Endometrium (tissue), 2 donors: ENCODE measurements at regions not wholly inside any gene's neighbourhood (a gene's known extent, or its start where the extent isn't known, plus 50 kb on each side); places are given as distances from the start of the nearest gene placed in this dataset.
A peak's percentile ranks its signal among the peaks of the same experiment; 100 is the strongest.

Experiments used
- FAIRE-seq: peaks from 2 replicates; lab custom pipeline; 2012; peaks lifted over from hg19 to GRCh38; lab: Jason Lieb, UNC
- donor health status: control.
- donor health status: control.

- no peak for FAIRE-seq
Observed at GRCh38 chr15:47244361-47244760, 472.9 kb upstream of the SEMA6D start.

DNA sequence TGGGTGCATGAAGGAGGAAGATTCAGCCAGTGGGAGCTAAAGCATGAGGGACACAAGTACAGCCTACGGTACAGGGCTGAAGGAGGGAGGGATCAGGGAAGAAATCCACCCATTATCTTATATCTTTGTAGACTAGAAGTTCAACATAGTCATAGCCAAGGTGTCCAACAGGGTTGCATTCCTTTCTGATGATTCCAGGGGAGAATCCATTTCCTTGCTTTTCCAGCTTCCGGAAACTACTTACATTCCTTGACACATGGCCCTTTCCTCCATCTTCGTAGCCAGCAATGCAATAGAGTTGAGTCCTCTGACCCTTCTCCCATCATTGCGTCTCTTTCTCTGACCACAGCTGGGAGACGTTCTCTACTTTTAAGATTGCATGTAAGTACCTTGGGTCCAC lies 471.0 kb upstream of the SEMA6D start:
- no peak for FAIRE-seq

DNA sequence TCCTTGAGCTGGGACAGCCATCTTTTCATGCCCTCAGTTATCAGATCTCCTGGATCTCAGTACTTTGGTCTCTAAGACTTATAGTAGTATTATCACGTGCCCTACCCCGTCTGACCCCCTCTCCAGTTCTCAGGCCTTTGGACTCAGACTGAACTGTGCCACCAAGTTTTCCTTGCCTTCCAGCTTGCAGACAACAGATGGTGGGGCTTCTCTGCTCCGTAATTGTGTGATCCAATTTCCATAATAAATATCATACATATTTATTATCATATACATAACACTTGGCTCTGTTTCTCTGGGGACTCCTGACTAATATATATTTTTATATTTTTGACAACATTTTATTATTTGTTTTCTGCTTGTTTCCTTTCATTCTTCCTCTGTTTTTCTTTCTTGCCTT lies 458.8 kb upstream of the SEMA6D start:
- FAIRE-seq = no peak

- FAIRE-seq = no peak
Observed at GRCh38 chr15:47265686-47266085, 451.6 kb upstream of the SEMA6D start.

DNA sequence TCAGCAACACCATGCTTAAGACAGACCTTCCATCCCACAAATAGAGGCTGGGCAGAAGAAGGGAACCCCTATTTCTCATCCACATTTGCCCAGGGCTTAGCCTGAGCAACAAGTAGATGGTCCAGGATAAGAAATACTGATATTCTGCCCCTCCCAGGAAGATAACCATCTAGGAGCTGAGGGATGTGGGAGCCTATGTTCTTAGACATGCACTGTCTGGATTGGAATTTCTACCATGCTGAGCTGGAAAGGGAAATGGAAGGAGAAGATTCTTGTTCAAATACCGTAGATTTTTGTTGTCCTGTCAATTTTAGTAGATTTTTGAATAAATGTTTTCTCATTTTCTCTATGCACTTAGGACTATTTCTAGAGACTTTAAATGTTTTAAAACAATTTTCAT lies 450.7 kb upstream of the SEMA6D start:
- no peak for FAIRE-seq

GRCh38 chr15:47273864-47274263 lies 443.4 kb upstream of the SEMA6D start:
- FAIRE-seq = no peak

DNA sequence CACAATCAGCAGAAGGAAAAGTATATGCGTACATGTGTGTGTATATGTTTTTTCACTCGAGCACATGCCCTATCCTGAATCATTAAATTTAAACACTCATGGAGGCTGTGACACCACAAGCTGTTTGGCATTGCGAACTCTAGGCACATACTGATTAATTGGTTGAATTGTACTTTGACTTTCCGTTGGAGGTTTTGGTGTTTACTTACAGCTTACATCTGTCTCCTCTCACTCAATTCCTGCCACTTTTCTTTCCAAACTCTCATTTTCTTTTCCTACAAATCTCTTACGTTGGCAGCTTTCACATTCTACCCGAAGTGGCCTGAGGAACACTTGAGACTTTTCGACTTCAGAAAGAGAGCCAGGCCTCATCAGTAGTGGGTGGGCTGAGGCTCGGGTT lies 434.1 kb upstream of the SEMA6D start:
- FAIRE-seq = no peak

DNA sequence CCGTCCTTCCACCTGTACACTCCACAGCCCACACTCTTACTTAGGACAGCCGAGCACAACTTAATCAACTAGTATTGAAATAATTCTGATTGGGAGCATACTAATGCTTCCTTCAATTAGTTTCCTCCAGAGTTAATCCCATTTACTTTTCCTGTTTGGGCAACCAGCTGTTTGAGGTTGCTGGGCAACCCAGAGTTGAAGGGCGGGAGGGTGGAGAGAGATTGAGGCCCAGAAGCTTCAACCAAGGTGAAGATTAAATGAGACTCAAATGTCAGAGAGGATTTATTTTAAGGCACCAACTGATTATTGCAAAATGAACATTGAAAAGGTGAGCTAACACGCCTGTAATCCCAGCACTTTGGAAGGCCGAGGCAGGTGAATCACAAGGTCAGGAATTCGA lies 428.5 kb upstream of the SEMA6D start:
- FAIRE-seq = no peak

DNA sequence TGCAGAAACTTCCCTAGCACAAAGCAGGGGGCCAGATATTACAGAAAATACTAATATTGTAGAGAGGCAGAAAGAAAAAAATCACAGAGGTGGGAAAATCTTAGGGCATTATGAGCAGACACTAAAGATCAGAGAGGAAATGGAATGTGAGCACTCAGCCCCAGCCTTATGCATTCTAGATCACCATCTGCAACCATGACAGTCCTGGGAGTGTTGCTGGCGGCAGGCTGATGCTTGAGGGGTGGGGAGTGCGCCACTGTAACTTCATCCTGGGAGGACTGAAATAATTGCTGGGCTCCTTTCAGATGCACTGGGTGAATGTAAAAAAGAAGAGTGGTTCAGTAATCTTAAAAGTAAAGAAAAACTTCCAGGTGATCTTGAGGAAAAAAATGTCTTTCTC lies 427.6 kb upstream of the SEMA6D start:
- FAIRE-seq = no peak

DNA sequence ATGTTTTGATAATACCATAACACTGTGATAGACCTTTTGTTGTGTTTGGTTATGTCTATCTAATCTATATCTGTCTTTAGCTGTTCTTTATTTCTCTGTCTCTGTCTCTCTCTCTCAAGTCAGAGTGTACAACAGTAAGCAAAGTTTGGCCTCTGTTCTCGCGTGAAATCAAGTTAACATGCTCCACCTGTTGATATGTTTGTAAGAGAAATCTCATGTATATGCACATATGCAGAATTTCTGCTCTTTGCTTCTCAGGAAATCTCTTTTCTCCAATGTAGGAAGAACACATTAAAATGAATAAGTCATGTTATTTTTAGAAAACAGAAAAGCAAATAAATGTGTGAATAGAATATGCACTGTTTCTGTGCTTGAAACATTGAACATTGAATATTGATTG lies 425.5 kb upstream of the SEMA6D start:
- no peak for FAIRE-seq

DNA sequence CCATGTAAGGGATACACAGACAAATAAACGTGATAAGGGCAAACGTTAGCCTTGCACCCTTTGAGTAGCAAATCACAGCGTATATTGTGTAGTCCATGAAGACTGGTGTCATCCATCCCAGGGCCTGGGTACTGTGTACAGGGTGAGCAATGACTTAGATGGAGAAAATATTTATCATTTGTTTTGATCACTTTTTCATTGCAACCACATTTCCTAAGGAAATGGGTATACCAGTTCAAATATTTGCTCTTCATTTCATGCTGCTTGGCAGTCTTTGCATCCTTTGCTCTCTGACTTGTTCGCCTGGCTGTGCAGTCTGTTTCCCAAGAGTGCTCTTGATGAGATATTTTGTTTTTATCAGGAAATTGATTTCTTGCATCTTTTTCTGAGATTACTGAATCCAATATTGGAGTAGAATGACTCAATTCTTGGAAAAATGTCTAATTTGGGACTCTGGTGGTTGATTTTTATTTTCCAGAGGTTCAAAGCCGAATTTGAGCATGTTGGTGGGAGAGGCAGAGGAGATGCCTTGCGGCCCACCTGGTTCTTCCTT lies 424.6 kb upstream of the SEMA6D start:
- no peak for FAIRE-seq

DNA sequence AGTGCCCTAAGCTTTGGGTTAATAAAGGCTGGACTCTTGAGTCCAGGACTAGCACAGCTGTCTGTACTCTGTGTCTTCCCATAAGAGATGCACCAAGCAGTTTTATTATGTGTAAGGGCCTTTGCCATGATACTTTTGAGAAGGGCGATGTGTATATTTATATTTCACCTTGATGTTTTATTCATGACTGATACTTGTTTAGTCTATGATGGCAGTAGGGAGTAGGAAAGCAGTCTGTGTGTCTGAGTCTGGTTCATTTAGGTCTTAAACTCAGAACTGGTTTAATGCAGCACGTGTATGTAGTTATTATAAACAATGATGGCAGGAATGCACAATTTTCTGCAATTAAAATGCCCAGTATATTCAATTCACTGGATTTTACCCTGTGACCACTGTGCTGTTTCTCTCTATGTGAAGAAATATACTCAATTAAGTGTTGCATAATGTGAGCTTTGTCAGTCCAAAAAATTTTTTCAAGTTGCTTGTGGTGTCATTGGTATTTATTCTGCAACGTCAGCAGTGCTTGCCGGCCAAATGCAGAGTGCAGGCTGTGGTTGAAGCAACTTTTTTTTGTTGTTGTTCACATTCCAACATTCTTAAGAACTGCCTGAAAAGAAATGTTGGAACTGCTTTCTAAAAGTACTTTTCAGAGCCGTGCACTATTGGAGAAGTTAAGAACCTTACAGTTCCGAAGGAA lies 423.7 kb upstream of the SEMA6D start:
- peak; percentile 58 for FAIRE-seq

DNA sequence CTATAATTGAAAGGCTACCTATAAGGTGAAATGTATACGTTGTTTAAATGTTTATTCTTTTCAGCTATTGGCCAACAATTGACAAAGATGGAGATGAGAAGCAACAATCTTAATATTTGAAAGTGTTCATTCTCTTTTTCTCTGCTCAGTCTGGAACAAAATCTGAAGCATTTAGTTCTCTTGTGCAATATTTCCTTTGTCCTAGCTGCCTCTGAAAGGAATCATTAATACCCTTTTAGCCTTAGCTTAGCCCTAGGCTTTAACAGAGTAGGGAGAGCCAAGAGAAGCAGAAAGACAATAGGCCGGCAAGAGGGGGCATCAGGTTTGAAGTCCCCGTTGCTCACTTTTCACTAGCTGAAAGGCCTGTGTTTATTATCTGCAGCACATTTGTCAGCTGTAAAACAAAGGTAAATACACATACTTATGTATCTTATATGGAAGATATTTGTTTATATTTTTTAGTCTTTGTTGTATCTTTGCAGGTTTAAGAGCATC lies 422.5 kb upstream of the SEMA6D start:
- FAIRE-seq = no peak

DNA sequence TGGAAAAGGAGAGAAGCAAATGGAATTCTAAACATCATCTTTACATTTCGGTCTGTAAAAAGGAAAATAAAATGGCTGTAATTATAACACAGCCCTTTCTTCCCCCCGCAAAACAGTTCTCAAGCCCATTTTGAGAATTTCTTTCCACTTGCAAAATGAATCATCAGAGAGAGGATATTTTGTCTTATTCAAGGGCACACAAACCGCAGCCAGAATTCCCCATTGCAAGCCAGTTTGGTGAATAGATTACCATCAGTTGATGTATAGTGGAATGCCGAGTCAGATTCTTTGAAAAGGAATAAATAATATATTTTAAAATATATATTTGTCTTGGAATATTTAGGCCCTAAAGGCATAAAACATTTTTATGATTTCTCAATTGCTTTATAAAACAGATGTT lies 420.4 kb upstream of the SEMA6D start:
- FAIRE-seq = no peak

- FAIRE-seq = no peak
Observed at GRCh38 chr15:47299846-47300434, 417.4 kb upstream of the SEMA6D start.

- FAIRE-seq = no peak
Observed at GRCh38 chr15:47300596-47300995, 416.7 kb upstream of the SEMA6D start.

GRCh38 chr15:47301481-47301880 lies 415.8 kb upstream of the SEMA6D start:
- no peak for FAIRE-seq

GRCh38 chr15:47304656-47305055 lies 412.6 kb upstream of the SEMA6D start:
- no peak for FAIRE-seq

- FAIRE-seq = no peak
Observed at GRCh38 chr15:47312161-47312560, 405.1 kb upstream of the SEMA6D start.

- no peak for FAIRE-seq
Observed at GRCh38 chr15:47326410-47327333, 390.6 kb upstream of the SEMA6D start.

- FAIRE-seq = no peak
Observed at GRCh38 chr15:47331829-47332393, 385.4 kb upstream of the SEMA6D start.

GRCh38 chr15:47332481-47332880 lies 384.8 kb upstream of the SEMA6D start:
- no peak for FAIRE-seq
